WERI-Rb-1 (cell line): ENCODE measurements at regions not wholly inside any gene's neighbourhood (a gene's known extent, or its start where the extent isn't known, plus 50 kb on each side); places are given as distances from the start of the nearest gene placed in this dataset.

Experiments
- DNase-seq: peaks from one replicate; pipeline ENCODE4 v3.0.0-alpha.2; 2020
- H3K27ac ChIP-seq: fragments of 250-450 bp; sonication (Bioruptor Pico); 2 replicates; pipeline ENCODE4 v1.5.1; 2020; ENCODE audit warnings: mild to moderate bottlenecking, moderate library complexity
- H3K27me3 ChIP-seq: fragments of 250-450 bp; sonication (Bioruptor Pico); 2 replicates; pipeline ENCODE4 v1.5.1; 2021; ENCODE audit warnings: mild to moderate bottlenecking, low read depth, moderate library complexity; ENCODE audit not compliant: insufficient read depth, severe bottlenecking
- H3K36me3 ChIP-seq: fragments of 250-450 bp; sonication (Bioruptor Pico); 2 replicates; pipeline ENCODE4 v1.5.1; 2020; ENCODE audit warnings: mild to moderate bottlenecking, moderate library complexity
- H3K4me3 ChIP-seq: 2 replicates; pipeline ENCODE4 v1.5.1; 2011; ENCODE audit warnings: low read depth, mild to moderate bottlenecking, control low read depth, low read length
- H3K9me3 ChIP-seq: fragments of 250-450 bp; sonication (Bioruptor Pico); 2 replicates; pipeline ENCODE4 v1.5.1; 2021; ENCODE audit warnings: mild to moderate bottlenecking, moderate library complexity; ENCODE audit not compliant: severe bottlenecking
- TF ChIP-seq, protein P1 (sequence below): IDR thresholded peaks from 2 replicates; pipeline ENCODE4 v1.5.1; 2011; ENCODE audit warnings: low read depth, mild to moderate bottlenecking, control low read depth, inconsistent platforms, low read length

GRCh38 chr12:5204271-5204670 is 160.6 kb downstream of the KCNA5 start:
- Histone ChIP-seq H3K27me3 (no peaks in the 10 kb centered on the region), H3K4me3 (no peak overlapping the region), H3K9me3 (no peaks in the 10 kb centered on the region), H3K27ac (peak overlapping the region; percentile 64), H3K36me3 (no peaks in the 10 kb centered on the region)
- peak; percentile 75 for DNase-seq
- TF ChIP-seq, protein P1, sequence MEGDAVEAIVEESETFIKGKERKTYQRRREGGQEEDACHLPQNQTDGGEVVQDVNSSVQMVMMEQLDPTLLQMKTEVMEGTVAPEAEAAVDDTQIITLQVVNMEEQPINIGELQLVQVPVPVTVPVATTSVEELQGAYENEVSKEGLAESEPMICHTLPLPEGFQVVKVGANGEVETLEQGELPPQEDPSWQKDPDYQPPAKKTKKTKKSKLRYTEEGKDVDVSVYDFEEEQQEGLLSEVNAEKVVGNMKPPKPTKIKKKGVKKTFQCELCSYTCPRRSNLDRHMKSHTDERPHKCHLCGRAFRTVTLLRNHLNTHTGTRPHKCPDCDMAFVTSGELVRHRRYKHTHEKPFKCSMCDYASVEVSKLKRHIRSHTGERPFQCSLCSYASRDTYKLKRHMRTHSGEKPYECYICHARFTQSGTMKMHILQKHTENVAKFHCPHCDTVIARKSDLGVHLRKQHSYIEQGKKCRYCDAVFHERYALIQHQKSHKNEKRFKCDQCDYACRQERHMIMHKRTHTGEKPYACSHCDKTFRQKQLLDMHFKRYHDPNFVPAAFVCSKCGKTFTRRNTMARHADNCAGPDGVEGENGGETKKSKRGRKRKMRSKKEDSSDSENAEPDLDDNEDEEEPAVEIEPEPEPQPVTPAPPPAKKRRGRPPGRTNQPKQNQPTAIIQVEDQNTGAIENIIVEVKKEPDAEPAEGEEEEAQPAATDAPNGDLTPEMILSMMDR: no peak

DNA sequence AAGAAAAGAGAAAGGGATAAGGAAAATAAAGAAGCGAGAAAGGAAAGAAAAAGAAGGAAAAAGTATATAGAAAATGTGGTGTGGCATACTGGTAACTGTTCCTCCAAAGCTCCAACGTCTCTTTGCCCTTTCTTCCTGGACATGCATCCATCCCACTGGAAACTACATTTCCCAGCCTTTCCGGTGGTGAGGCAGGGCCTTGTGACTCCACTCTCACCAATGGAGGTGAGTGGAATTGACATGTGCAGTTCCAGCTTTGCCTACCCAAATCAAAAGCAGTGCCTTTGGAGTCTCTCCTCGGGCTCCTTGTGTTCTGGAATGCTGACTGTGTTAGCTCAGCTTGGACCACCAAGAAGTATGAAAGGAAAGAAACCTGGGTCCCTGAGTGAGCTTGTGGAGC is 161.2 kb downstream of the KCNA5 start:
- TF ChIP-seq, protein P1: no peak
- no peak for DNase-seq
- Histone ChIP-seq H3K27ac (peak overlapping the region; percentile 64), H3K4me3 (no peak overlapping the region), H3K36me3 (no peaks in the 10 kb centered on the region), H3K27me3 (no peaks in the 10 kb centered on the region), H3K9me3 (no peaks in the 10 kb centered on the region)

GRCh38 chr12:5206401-5207175 is 162.9 kb downstream of the KCNA5 start:
- no peaks in the 10 kb centered on the region for H3K9me3 ChIP-seq
- DNase-seq: no peak
- H3K4me3 ChIP-seq: no peak overlapping the region
- TF ChIP-seq, protein P1: no peak
- no peaks in the 10 kb centered on the region for H3K36me3 ChIP-seq
- no peaks in the 10 kb centered on the region for H3K27me3 ChIP-seq
- no peak overlapping the region for H3K27ac ChIP-seq

DNA sequence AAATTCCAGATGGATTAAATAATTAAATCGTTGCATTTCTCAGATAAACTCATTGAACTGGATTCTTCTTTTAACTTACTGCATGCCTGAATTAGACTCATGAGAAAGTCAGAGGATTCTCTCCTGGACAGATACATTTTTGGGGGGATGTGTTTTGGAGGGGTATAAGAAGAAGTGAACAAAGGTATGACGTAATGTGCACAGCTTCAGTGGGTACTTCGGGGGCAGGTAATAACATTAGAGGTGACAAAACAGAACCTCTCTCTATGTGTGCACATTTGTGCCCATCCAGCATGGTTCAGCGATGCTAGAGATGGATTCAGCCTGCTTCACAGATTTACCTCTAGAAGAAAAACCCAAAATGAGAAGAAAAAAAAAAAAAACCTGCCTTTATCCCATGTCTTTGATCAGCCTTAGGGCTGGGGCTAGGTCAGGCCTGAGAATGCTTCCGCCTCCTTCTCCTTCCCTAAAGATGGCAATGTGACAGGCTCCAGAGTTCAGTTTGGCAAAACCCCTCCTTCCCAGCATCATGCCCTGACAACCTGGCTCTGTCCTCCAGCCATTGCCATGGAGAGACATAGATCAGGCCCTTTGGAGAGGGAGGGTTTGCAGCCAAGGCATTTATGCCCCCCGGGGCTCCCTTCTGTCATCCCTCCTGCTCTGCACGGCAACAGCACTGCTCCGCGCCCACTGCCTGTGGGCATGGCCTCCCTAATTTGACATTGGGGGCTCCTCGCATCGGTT is 166.7 kb downstream of the KCNA5 start:
- H3K36me3 ChIP-seq: no peaks in the 10 kb centered on the region
- no peak overlapping the region for H3K27ac ChIP-seq
- H3K27me3 ChIP-seq: no peaks in the 10 kb centered on the region
- TF ChIP-seq, protein P1: no peak
- no peaks in the 10 kb centered on the region for H3K9me3 ChIP-seq
- DNase-seq: no peak
- H3K4me3 ChIP-seq: no peak overlapping the region

GRCh38 chr12:5210923-5211290 is 167.2 kb downstream of the KCNA5 start:
- H3K27ac ChIP-seq: no peak overlapping the region
- H3K9me3 ChIP-seq: no peaks in the 10 kb centered on the region
- no peaks in the 10 kb centered on the region for H3K36me3 ChIP-seq
- H3K4me3 ChIP-seq: no peak overlapping the region
- TF ChIP-seq, protein P1: no peak
- no peaks in the 10 kb centered on the region for H3K27me3 ChIP-seq
- DNase-seq: no peak
